Left lung (tissue), 4 donors: ENCODE measurements at regions not wholly inside any gene's neighbourhood (a gene's known extent, or its start where the extent isn't known, plus 50 kb on each side); places are given as distances from the start of the nearest gene placed in this dataset.

Experiments
- ATAC-seq: fragments of 200-7000 bp; cut with Tn5 transposase; one replicate; pipeline ENCODE4 v1.9.1; 2020; ENCODE audit warnings: moderate library complexity
- DNase-seq, 4 donors: peaks; one replicate each; pipeline ENCODE4 v3.0.0-alpha.2; 2013 to 2020
- H3K27ac ChIP-seq, 2 donors: fragments of 200-600 bp; sonication (generic) in 1 of 2; one replicate each; pipeline versions ENCODE4 v1.5.0 to v1.8.0; 2020 to 2021
- H3K27me3 ChIP-seq, 2 donors: fragments of 200-600 bp; sonication (generic) in 1 of 2; one replicate each; pipeline versions ENCODE4 v1.5.0 to v1.8.0; 2020 to 2021
- H3K36me3 ChIP-seq, 2 donors: fragments of 200-600 bp; sonication (generic) in 1 of 2; one replicate each; pipeline versions ENCODE4 v1.5.0 to v1.8.0; 2020 to 2021
- H3K4me1 ChIP-seq, 2 donors: fragments of 200-600 bp; one replicate each; pipeline ENCODE4 v1.8.0; 2021
- H3K4me3 ChIP-seq, 2 donors: fragments of 200-600 bp; sonication (generic) in 1 of 2; one replicate each; pipeline versions ENCODE4 v1.5.0 to v1.8.0; 2020 to 2021; ENCODE audit warnings: mild to moderate bottlenecking in 1 of 2
- H3K9me3 ChIP-seq, 2 donors: fragments of 200-600 bp; sonication (generic) in 1 of 2; one replicate each; pipeline versions ENCODE4 v1.5.0 to v1.8.0; 2020 to 2021
- intact Hi-C, 2 donors: fragments of 100-400 bp; cut with DNase I; formaldehyde crosslinking; loops; one replicate each; pipeline versions ENCODE4 v1.11.2 to v1.14.2; 2022
- TF ChIP-seq, protein P1 (sequence below), 2 donors: fragments of 200-600 bp; sonication (generic) in 1 of 2; IDR thresholded peaks; one replicate each; pipeline versions ENCODE4 v1.5.0 to v1.8.0; 2021; ENCODE audit warnings: antibody characterized with exemption in 2 of 2
- donor health status: DM: no; HTN: yes; CAD: no.
- donor health status: DM: no; HTN: no; CAD: no.

DNA sequence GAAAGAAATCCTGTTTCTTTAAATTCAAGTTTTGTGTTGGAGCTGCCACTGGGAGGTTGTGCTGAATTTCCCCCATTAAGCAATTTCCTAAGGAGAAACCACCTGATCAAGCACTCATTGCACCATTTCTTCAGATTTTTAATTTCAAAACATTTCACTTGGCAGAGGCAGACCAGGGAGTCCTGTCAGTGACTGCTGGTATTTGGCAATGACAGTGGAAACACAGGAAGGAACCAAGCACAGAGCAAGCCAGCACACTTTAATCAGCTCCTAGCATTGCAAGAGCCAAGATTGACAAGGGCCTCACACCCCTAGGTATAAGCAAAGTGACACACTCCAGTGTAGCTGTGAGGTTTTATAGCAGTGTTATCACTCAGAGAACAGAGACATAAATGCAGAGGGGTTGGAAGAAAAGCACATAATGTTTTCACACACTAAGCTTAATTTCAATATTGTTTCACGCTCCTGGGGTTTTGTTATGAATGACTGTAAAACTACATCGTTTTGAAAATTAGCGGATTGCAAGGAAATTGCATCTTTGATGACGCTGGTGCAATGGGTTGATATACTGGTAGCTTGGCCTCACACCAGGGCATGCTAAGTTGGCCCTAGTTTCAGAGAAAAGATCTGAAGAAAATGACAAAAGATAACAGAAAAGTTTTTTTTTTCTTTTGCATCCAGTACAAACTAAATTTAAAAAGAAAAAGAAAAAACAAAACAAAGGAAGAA, 768.4 kb downstream of the TFAP2A start:
- no peaks in the 10 kb centered on the region for H3K27me3 ChIP-seq
- H3K9me3 ChIP-seq, result no peaks in the 10 kb centered on the region
- no peak overlapping the region for H3K27ac ChIP-seq
- TF ChIP-seq, protein P1, sequence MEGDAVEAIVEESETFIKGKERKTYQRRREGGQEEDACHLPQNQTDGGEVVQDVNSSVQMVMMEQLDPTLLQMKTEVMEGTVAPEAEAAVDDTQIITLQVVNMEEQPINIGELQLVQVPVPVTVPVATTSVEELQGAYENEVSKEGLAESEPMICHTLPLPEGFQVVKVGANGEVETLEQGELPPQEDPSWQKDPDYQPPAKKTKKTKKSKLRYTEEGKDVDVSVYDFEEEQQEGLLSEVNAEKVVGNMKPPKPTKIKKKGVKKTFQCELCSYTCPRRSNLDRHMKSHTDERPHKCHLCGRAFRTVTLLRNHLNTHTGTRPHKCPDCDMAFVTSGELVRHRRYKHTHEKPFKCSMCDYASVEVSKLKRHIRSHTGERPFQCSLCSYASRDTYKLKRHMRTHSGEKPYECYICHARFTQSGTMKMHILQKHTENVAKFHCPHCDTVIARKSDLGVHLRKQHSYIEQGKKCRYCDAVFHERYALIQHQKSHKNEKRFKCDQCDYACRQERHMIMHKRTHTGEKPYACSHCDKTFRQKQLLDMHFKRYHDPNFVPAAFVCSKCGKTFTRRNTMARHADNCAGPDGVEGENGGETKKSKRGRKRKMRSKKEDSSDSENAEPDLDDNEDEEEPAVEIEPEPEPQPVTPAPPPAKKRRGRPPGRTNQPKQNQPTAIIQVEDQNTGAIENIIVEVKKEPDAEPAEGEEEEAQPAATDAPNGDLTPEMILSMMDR (IDR thresholded peaks at IDR 0.05), result no peak
- DNase-seq (peak in 1 of 4 donors; percentile 7), ATAC-seq (peak; percentile 33)
- H3K36me3 ChIP-seq, result no peaks in the 10 kb centered on the region
- intact Hi-C loops, result no loop called here
- H3K4me1 ChIP-seq, result no peaks in the 10 kb centered on the region
- no peak overlapping the region for H3K4me3 ChIP-seq

DNA sequence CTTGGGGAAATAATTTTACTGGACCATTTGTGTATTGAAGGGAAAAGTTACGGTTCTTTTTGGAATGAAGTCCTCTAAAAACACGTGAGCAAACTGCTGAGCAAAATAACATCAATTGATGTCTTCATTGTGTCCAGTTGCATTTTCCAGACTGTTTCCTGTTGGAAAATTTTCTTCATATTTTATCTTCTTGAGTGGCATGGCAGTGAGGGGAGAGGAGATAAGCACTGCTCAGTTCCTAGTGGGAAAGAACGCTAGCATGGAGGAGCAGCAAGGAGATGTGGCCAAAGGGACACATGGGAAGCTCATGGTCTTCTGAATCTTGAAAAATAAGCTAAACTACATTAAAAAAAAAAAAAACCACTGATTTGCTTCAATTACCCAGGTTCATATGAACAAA, 776.0 kb downstream of the TFAP2A start:
- H3K9me3 ChIP-seq, result no peaks in the 10 kb centered on the region
- DNase-seq (no peak), ATAC-seq (no peak)
- no peaks in the 10 kb centered on the region for H3K36me3 ChIP-seq
- no peaks in the 10 kb centered on the region for H3K27me3 ChIP-seq
- no peak overlapping the region for H3K4me3 ChIP-seq
- TF ChIP-seq, protein P1 (IDR thresholded peaks at IDR 0.05), result no peak
- no peak overlapping the region for H3K27ac ChIP-seq
- intact Hi-C loops, result no loop called here
- no peaks in the 10 kb centered on the region for H3K4me1 ChIP-seq

DNA sequence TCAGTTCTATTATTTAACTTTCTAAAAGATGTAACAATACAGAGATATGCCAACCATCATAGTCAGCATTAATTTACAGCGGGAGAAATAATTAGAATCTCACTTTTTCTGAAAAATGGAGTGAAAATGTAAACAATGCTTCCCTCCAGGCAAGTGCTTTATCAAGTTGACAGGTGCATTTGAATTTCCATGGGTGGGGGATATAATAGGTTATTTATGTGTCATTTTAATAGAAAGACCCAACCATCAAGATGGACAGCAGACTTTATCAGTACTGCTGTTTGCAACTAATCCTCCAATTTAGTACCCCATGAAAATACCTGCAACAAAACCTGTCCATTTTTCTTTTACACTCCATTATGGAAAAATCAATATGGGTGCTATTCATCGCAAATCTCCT, 780.1 kb downstream of the TFAP2A start:
- DNase-seq (no peak), ATAC-seq (no peak)
- TF ChIP-seq, protein P1 (IDR thresholded peaks at IDR 0.05), result no peak
- H3K27me3 ChIP-seq, result no peaks in the 10 kb centered on the region
- H3K36me3 ChIP-seq, result no peaks in the 10 kb centered on the region
- peaks cover 0 to 14% of the 10 kb centered on the region in 2 donors for H3K9me3 ChIP-seq
- intact Hi-C loops, result no loop called here
- no peak overlapping the region for H3K4me3 ChIP-seq
- H3K4me1 ChIP-seq, result no peaks in the 10 kb centered on the region
- no peak overlapping the region for H3K27ac ChIP-seq

DNA sequence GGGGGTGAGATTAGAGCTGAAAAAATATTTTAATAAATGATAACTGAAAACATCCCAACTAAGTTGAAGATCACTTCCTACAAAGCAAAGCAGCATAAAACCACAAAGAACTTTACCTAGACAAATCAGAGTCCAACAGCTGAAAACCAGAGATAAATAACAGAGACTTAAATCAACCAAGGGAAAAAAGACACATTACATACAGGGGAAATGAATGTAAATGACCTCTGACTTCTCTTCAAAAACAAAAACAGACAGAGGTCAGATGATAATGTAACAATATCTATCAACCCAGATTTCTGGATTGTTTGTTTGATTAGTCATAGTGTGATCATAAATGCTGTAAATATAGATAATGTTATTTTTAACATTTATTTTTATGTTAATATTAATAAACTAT, 782.8 kb downstream of the TFAP2A start:
- H3K9me3 ChIP-seq, result peaks cover 0 to 26% of the 10 kb centered on the region in 2 donors
- no peaks in the 10 kb centered on the region for H3K36me3 ChIP-seq
- H3K4me3 ChIP-seq, result no peak overlapping the region
- no peak for ATAC-seq
- DNase-seq, result no peak
- intact Hi-C loops, result no loop called here
- TF ChIP-seq, protein P1 (IDR thresholded peaks at IDR 0.05), result no peak
- no peak overlapping the region for H3K27ac ChIP-seq
- H3K4me1 ChIP-seq, result no peaks in the 10 kb centered on the region
- H3K27me3 ChIP-seq, result no peaks in the 10 kb centered on the region

DNA sequence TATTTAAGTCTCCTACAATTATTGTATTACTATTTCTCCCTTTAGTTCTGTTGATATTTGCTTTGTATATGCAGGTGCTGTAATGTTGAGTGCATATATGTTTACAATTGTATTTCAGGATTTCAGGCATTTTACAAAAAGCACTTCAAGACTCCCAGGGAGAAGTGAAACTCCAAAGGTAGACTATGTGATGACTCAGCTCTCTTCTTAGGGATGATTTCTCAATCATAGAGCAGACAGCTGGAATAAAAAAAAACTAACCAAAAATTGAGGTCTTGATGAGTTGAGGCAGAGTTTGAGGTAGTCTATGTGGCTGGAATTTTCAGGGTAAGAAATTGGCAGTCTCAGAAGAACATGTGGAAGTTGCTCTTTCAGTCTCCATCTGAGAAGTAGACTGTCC, 786.1 kb downstream of the TFAP2A start:
- no peaks in the 10 kb centered on the region for H3K36me3 ChIP-seq
- H3K4me1 ChIP-seq, result no peaks in the 10 kb centered on the region
- ATAC-seq (no peak), DNase-seq (no peak)
- no peak overlapping the region for H3K27ac ChIP-seq
- intact Hi-C loops, result no loop called here
- H3K27me3 ChIP-seq, result no peaks in the 10 kb centered on the region
- no peak overlapping the region for H3K4me3 ChIP-seq
- TF ChIP-seq, protein P1 (IDR thresholded peaks at IDR 0.05), result no peak
- peaks cover 0 to 36% of the 10 kb centered on the region in 2 donors for H3K9me3 ChIP-seq
